ENCODE measurements at regions not wholly inside any gene's neighbourhood (a gene's known extent, or its start where the extent isn't known, plus 50 kb on each side); places are given as distances from the start of the nearest gene placed in this dataset.

DNA sequence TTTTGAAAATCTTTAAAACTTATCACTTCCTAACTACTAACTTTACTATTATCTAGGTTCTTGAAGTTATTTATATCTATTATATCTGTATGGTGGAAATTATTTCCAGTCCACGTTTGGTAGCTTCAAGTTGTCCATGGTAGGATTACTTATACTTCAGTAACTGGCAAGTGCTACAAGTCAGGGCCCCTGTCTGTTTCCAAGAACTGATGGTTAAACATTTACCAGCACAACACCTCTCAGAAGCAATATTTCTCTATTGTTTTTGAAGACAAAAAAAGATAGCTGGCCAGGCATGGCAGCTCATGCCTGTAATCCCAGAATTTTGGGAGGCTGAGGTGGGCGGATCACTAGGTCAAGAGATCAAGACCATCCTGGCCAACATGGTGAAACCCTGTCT is 240.4 kb upstream of the RHOBTB1 start:
- no peak for TF ChIP-seq EZH2 (IDR thresholded peaks at IDR 0.05; ENCODE audit: borderline replicate concordance, low read depth, low read length, severe bottlenecking)
- TF ChIP-seq CTCF (IDR thresholded peaks at IDR 0.05; ENCODE audit: borderline replicate concordance, extremely low read depth, low read length, poor library complexity, severe bottlenecking), result no peak
